ENCODE measurements at regions not wholly inside any gene's neighbourhood (a gene's known extent, or its start where the extent isn't known, plus 50 kb on each side); places are given as distances from the start of the nearest gene placed in this dataset.

DNA sequence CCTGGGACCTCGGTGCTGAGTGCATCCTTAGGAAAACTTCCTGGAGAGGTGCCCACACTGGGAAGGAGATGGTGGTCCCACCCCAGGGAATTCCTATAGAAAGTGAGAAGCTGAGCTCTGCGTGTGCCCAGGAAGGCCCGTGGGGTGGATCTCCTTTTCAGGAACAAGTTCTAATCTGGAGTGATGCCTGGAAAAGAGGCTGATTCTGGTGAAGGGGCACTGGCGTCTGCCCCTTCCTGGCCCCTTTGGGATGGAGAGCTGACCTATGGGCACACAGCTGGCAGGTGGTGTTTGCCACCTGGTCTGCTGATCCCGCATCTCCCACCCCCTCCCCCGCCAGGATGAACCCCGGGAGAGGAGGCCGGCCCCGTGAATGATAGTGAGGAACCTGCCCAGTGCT lies 142.0 kb upstream of the RTL1 start:
- DNase-seq (ENCODE audit: low read depth in 2 of 2) = no peak

- DNase-seq (ENCODE audit: low read depth in 2 of 2) = no peak
Measured at GRCh38 chr14:101046071-101046470, 142.5 kb upstream of the RTL1 start.

DNA sequence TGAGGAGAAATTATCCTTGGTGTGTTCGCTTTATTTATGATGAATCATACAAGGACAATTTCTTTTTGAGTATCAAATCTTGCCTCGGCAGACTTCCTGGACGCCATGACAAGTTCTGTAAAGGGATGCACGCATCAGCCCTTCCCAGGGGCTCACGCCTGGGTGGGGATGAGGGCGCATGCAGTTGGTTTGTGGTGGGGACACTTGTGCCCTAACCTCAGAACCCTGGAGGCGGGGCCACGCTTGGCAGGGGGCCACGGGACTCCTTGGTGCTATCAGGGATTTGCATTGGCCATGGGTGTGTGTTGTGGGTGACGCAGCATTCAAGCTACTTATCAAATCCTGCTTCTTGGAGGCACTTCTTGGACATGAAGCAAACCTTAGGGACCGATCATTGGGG lies 143.8 kb upstream of the RTL1 start:
- DNase-seq (ENCODE audit: low read depth in 2 of 2) = no peak

DNA sequence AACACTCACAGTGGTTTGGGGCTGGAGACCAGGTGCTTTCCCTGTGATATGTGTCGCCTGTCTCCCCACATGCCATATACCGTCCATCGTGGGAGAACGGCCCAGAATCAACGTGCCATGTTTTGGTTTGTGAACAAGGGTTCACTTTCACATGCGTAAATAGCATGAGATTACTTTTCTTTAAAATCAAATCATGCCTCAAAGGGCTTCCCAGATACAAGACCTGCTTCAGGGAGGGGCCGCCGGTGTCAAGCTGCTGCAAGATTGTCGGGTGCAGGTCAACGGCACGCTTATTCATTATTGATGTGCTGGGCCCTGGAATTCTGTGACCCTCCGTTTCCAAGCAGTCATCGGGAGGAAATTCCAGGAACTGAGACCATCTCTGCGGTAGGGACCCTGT lies 145.2 kb upstream of the RTL1 start:
- DNase-seq (ENCODE audit: low read depth in 2 of 2) = no peak

GRCh38 chr14:101049511-101049910 lies 146.0 kb upstream of the RTL1 start:
- no peak for DNase-seq (ENCODE audit: low read depth in 2 of 2)

DNA sequence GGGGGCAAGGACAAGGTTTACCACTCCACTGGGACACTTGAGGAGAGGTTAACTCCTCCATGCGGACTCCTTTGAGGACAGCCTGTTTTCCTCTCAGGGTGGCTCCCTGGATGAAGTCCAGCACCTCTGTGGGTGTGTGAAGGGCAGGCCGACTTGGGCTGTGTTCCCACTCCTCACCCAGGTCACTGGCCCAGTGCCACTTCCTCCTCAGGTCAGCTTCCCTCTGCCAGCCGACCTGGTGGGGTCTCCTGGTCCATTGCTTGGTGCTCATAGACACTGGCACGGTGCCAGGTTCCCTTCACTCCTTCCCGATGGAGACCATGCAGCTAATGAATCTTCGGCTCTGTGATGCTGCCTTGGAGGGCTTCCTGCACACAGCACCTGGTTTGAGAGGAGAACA lies 146.4 kb upstream of the RTL1 start:
- no peak for DNase-seq (ENCODE audit: low read depth in 2 of 2)

DNA sequence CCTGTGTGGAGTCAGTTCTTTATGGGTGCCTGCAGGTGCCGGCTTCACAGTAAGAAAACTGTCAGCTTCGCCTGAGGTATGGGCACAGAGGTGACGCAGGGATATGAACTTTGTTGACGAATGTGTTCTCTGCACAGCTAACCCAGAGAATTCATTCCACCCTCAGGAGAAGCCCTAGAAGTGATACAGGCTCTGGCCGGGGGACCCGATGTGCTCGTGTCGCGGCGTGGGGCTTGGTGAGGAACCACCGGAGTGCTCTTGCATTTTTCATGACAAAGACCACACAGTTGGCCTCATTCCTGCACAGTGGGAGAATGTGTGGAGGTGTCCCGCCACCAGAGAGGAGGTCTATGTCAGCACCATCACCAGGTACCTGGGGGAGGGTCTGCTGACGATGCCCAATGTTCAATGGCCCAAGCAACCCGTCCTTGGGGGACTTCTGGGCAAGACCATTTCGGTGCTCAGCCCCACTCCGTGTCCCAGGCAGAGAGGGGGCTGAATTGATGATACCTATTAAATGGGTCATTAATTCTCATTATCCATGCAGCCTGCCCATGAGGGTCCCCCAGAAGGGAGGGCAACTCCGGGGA lies 147.5 kb upstream of the RTL1 start:
- DNase-seq (ENCODE audit: low read depth in 2 of 2) = no peak

DNA sequence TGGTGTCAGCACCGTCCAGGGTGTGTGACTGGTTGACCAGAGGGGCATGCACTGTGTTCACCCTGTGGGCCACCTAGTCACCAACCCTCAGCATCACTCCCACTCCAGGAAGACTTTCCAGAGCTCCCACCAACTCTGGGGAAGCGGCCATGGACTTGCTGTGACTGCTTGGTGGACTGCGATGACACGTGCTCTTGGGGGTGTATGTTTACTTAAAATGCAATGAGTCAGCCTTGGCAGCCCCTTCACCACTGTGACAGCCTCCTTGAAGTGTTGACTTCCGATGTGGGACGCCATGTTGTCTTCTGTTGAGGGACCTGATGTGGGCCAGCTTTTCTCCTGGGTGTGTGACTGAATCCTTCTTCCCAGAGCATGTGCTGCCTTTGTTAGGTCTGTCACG lies 151.1 kb upstream of the RTL1 start:
- DNase-seq (ENCODE audit: low read depth in 2 of 2) = no peak

GRCh38 chr14:101055106-101055662 lies 151.7 kb upstream of the RTL1 start:
- DNase-seq (ENCODE audit: low read depth in 2 of 2) = no peak

- DNase-seq (ENCODE audit: low read depth in 2 of 2) = no peak
Measured at GRCh38 chr14:101055776-101056374, 152.4 kb upstream of the RTL1 start.

GRCh38 chr14:101056446-101056845 lies 152.9 kb upstream of the RTL1 start:
- DNase-seq (ENCODE audit: low read depth in 2 of 2) = no peak

- DNase-seq (ENCODE audit: low read depth in 2 of 2) = no peak
Measured at GRCh38 chr14:101057394-101057793, 153.9 kb upstream of the RTL1 start.

- DNase-seq (ENCODE audit: low read depth in 2 of 2) = no peak
Measured at GRCh38 chr14:101058571-101058970, 155.0 kb upstream of the RTL1 start.

DNA sequence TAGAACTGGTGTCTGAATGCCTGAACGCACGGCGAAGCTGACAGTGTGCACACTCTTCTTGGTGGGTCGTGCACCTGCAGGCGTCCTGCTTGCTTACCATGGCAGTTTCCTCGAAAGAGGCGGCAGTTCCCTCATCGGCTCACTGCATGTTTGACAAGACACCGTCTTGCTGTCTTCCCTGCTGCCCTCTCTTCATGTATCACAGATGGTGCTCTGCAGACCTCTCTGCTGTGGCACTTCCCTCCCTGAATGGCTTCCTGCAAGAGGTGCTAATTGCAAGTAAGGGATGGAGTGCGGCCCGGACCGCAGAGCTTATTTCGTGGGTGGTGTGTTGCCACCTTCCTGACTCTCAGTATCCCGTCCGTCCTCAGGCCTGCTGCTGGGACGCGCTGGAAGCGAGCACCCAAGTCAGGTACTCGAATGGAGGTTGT lies 156.7 kb upstream of the RTL1 start:
- no peak for DNase-seq (ENCODE audit: low read depth in 2 of 2)

GRCh38 chr14:101061411-101062064 lies 158.0 kb upstream of the RTL1 start:
- no peak for DNase-seq (ENCODE audit: low read depth in 2 of 2)

DNA sequence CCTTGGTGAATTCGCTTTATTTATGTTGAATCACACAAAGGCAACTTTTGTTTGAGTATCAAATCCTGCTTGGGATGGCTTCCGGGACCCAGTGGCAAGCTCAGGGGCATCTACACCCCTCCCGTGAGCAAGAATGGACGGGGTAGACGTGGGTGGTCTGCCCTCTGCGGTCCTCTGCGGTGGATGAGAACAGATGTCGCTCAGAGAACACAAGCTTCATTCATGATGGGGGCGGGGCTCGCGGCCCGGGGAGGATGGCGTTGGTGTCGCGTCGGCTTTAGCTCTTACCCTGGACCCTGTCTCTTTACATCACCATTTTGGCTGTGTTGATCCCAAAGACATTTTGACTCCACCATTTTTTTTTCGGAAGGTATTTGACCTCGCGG lies 158.5 kb upstream of the RTL1 start:
- DNase-seq (ENCODE audit: low read depth in 2 of 2) = no peak

GRCh38 chr14:101062601-101063000 lies 159.1 kb upstream of the RTL1 start:
- no peak for DNase-seq (ENCODE audit: low read depth in 2 of 2)

DNA sequence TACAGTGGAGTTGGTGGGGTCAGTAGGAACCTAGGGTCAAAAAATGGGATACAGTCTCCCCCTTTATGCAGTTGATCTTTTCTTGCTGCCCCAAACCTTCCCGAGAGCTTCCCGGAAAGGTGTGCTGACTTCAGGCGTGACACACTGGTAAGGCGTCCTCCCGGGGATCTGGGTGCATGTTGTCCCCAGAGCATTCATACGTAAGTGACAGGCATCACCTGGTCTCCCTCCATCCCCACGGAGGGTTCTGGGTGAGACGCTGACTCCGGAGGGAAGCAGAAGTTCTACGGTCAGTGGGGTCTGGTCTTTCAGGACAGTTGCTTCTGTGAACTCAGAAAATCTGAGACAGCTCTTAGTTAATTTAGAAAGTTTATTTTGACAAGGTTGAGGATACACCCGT lies 159.6 kb upstream of the RTL1 start:
- DNase-seq (ENCODE audit: low read depth in 2 of 2) = no peak

DNA sequence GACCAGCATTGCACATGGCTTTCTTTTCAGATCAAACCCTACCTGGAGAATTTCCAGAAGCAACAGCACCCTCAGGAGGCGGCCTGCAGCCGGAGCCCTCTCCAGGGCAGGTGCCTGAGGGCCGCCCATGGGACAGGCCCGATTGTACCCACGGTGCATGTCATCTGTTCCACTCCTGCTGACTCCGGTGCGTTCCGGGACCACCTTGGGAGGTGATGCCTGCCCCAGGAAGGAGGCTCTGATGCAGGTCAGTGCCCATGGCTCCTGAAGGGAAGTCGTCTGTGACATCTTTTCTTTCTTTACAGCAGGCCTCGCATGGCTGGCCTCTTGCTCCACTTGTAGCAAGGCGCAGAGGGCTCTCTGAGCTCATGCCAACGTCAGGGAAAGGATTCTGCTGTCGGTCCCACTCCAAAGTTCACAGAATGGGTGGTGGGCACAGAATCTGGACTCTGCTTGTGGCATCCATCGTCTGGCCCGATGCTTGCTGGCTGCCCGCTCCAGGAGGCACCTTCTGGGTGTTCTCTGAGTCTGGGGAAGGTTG lies 160.7 kb upstream of the RTL1 start:
- no peak for DNase-seq (ENCODE audit: low read depth in 2 of 2)

DNA sequence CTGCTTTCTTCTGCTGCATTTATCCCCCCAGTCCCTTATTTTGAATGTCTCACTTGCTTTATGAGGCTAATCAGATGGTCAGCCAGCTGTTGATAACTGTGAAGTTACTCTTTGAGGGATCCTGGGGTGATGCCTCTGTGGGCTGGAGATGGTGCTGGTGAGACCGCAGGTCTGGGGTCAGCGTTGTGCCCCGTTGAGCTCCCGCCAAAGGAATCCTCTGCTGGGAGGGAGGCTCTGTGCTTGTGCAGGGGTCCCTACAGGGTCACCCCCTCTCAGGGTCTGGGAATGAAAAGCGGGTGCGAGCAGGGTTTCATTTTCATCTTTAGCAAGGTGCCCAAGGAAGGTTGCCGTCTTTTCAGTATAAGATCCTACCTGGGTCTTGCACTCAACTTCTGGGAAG lies 161.2 kb upstream of the RTL1 start:
- DNase-seq (ENCODE audit: low read depth in 2 of 2) = no peak

GRCh38 chr14:101065246-101065645 lies 161.7 kb upstream of the RTL1 start:
- DNase-seq (ENCODE audit: low read depth in 2 of 2) = no peak

- DNase-seq (ENCODE audit: low read depth in 2 of 2) = no peak
Measured at GRCh38 chr14:101065696-101066694, 162.5 kb upstream of the RTL1 start.
